NCI-H2029 (cell line): ENCODE measurements at regions not wholly inside any gene's neighbourhood (a gene's known extent, or its start where the extent isn't known, plus 50 kb on each side); places are given as distances from the start of the nearest gene placed in this dataset.

Experiments
- DNase-seq: peaks from one replicate; lab custom pipeline; 2025; lab: John Stamatoyannopoulos, UW

- no peak for DNase-seq
Measured at GRCh38 chr1:230002164-230002803, 64.8 kb upstream of the GALNT2 start.

GRCh38 chr1:230003409-230003808 is 63.6 kb upstream of the GALNT2 start:
- DNase-seq: no peak

- DNase-seq: no peak
Measured at GRCh38 chr1:230005040-230005439, 62.0 kb upstream of the GALNT2 start.

- DNase-seq: no peak
Measured at GRCh38 chr1:230008721-230009120, 58.3 kb upstream of the GALNT2 start.

- DNase-seq: no peak
Measured at GRCh38 chr1:230009611-230010313, 57.3 kb upstream of the GALNT2 start.

GRCh38 chr1:230010603-230011332 is 56.3 kb upstream of the GALNT2 start:
- DNase-seq: no peak

- DNase-seq: no peak
Measured at GRCh38 chr1:230011333-230012092, 55.5 kb upstream of the GALNT2 start.

GRCh38 chr1:230012093-230012393 is 55.0 kb upstream of the GALNT2 start:
- DNase-seq: no peak

GRCh38 chr1:230012741-230013140 is 54.3 kb upstream of the GALNT2 start:
- DNase-seq: no peak

GRCh38 chr1:230016159-230016558 is 50.9 kb upstream of the GALNT2 start:
- DNase-seq: no peak
